ENCODE measurements at regions not wholly inside any gene's neighbourhood (a gene's known extent, or its start where the extent isn't known, plus 50 kb on each side); places are given as distances from the start of the nearest gene placed in this dataset.

GRCh38 chr1:14440731-14441130, 157.8 kb upstream of the KAZN start:
- no peak for DNase-seq (ENCODE audit: low read depth in 2 of 2)

GRCh38 chr1:14441302-14441741, 157.2 kb upstream of the KAZN start:
- DNase-seq (ENCODE audit: low read depth in 2 of 2), result no peak

GRCh38 chr1:14442669-14443068, 155.8 kb upstream of the KAZN start:
- no peak for DNase-seq (ENCODE audit: low read depth in 2 of 2)

- no peak for DNase-seq (ENCODE audit: low read depth in 2 of 2)
These were observed 155.2 kb upstream of the KAZN start for GRCh38 chr1:14443164-14443787.

- DNase-seq (ENCODE audit: low read depth in 2 of 2), result no peak
These were observed 147.3 kb upstream of the KAZN start for GRCh38 chr1:14451217-14451616.

GRCh38 chr1:14452551-14452950, 145.9 kb upstream of the KAZN start:
- DNase-seq (ENCODE audit: low read depth in 2 of 2), result no peak

- no peak for DNase-seq (ENCODE audit: low read depth in 2 of 2)
These were observed 138.3 kb upstream of the KAZN start for GRCh38 chr1:14460173-14460572.

GRCh38 chr1:14462851-14463250, 135.6 kb upstream of the KAZN start:
- no peak for DNase-seq (ENCODE audit: low read depth in 2 of 2)

- DNase-seq (ENCODE audit: low read depth in 2 of 2), result no peak
These were observed 132.5 kb upstream of the KAZN start for GRCh38 chr1:14466006-14466405.

- no peak for DNase-seq (ENCODE audit: low read depth in 2 of 2)
These were observed 131.4 kb upstream of the KAZN start for GRCh38 chr1:14467112-14467511.

- no peak for DNase-seq (ENCODE audit: low read depth in 2 of 2)
These were observed 129.7 kb upstream of the KAZN start for GRCh38 chr1:14468751-14469150.

GRCh38 chr1:14470802-14471201, 127.7 kb upstream of the KAZN start:
- no peak for DNase-seq (ENCODE audit: low read depth in 2 of 2)

GRCh38 chr1:14474856-14475255, 123.6 kb upstream of the KAZN start:
- no peak for DNase-seq (ENCODE audit: low read depth in 2 of 2)

GRCh38 chr1:14476170-14476955, 122.1 kb upstream of the KAZN start:
- DNase-seq (ENCODE audit: low read depth in 2 of 2), result no peak

- no peak for DNase-seq (ENCODE audit: low read depth in 2 of 2)
These were observed 120.4 kb upstream of the KAZN start for GRCh38 chr1:14478120-14478519.

- DNase-seq (ENCODE audit: low read depth in 2 of 2), result no peak
These were observed 118.6 kb upstream of the KAZN start for GRCh38 chr1:14479865-14480264.

- no peak for DNase-seq (ENCODE audit: low read depth in 2 of 2)
These were observed 115.6 kb upstream of the KAZN start for GRCh38 chr1:14482784-14483450.

GRCh38 chr1:14485285-14485684, 113.2 kb upstream of the KAZN start:
- DNase-seq (ENCODE audit: low read depth in 2 of 2), result no peak

- no peak for DNase-seq (ENCODE audit: low read depth in 2 of 2)
These were observed 111.9 kb upstream of the KAZN start for GRCh38 chr1:14486401-14487201.

GRCh38 chr1:14487671-14488070, 110.8 kb upstream of the KAZN start:
- DNase-seq (ENCODE audit: low read depth in 2 of 2), result no peak

GRCh38 chr1:14494911-14495310, 103.6 kb upstream of the KAZN start:
- DNase-seq (ENCODE audit: low read depth in 2 of 2), result no peak

- DNase-seq (ENCODE audit: low read depth in 2 of 2), result no peak
These were observed 103.1 kb upstream of the KAZN start for GRCh38 chr1:14495381-14495780.

All from stimulated activated CD8-positive, alpha-beta memory T cell treated with anti-CD3 and anti-CD28 coated beads, Interleukin-2, amount 100 ng/mL, for 1 hour (primary cell).